ENCODE measurements at regions not wholly inside any gene's neighbourhood (a gene's known extent, or its start where the extent isn't known, plus 50 kb on each side); places are given as distances from the start of the nearest gene placed in this dataset.

DNA sequence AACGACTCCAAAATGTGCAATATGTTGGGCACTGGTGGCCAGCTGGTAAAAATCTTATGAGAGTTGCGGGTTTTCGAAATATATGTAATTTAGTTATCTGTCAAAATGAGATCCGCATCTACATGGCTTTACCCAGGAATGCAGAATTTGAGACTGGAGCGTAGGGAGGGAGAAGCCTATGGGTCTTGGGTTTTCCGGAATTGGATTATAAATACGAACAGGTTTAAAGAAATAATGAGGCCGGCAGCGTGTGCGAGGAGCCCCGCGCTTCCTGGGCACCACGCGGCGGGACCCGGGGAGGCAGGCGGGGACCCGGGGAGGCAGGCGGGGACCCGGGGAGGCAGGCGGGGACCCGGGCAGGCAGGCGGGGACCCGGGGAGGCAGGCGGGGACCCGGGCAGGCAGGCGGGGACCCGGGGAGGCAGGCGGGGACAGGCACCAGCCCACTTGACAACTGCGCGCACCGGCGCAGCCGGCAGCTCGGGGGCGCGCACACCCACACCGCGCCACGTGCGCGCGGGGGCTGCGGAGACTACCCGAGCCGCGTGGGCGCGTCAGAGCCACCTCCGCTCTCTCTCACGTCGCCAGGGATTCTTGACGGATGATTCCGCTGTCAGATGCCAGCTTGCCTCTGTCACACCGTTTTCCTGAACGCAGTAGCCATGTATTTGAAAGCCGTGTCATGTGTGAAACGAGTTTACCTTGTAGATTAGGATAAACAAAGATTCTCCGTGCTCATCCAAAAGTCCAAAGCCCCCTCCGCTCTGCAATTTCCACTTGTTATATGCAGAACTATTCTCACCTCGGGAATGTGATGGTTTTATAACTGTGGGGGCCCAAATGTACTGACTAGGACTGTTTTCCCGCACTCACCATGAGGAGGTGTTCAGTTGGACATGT is 54.3 kb upstream of the HNRNPU start (continued):
- TF ChIP-seq HNRNPL (IDR thresholded peaks at IDR 0.05; ENCODE audit: low read depth, low read length) (peak; percentile 67; the same call in 1 of the 2 replicates), FOXK2 (conservative IDR thresholded peaks at IDR 0.05 in 1 of 2, IDR thresholded peaks at IDR 0.05 in 1 of 2; ENCODE audit: low read depth in 2 of 2) (no peak), ZNF184 (CRISPR knock-in tag; IDR thresholded peaks at IDR 0.05) (no peak), ZNF384 (IDR thresholded peaks at IDR 0.05; ENCODE audit: low read depth, low read length) (no peak), MBD2 (IDR thresholded peaks at IDR 0.05; ENCODE audit: borderline replicate concordance, low read depth) (peak; percentile 8; the same call in 1 of the 2 replicates), KLF6 (CRISPR knock-in tag; IDR thresholded peaks at IDR 0.05; ENCODE audit: borderline replicate concordance) (no peak), KLF10 (CRISPR knock-in tag; IDR thresholded peaks at IDR 0.05) (no peak), SP1 (CRISPR knock-in tag; IDR thresholded peaks at IDR 0.05) (no peak), PHF8 (IDR thresholded peaks at IDR 0.05; ENCODE audit: borderline replicate concordance, low read length) (peak; percentile 46; the same call in 1 of the 2 replicates), ZC3H11A (IDR thresholded peaks at IDR 0.05; ENCODE audit: low read depth, low read length) (no peak), ZNF174 (CRISPR knock-in tag; IDR thresholded peaks at IDR 0.05) (no peak), KLF13 (tag; IDR thresholded peaks at IDR 0.05; ENCODE audit: borderline replicate concordance, low read depth) (peak; percentile 47; the same call in 1 of the 2 replicates), KLF16 (IDR thresholded peaks at IDR 0.05) (peak; percentile 50; the same call in 1 of the 2 replicates), SIRT6 (IDR thresholded peaks at IDR 0.05; ENCODE audit: low read depth, low read length) (no peak), NEUROD1 (IDR thresholded peaks at IDR 0.05; ENCODE audit: borderline replicate concordance, low read depth, low read length, partially characterized antibody) (peak; percentile 61), PTRF (tag; IDR thresholded peaks at IDR 0.05) (no peak)
- TF ChIP-seq, protein P1, sequence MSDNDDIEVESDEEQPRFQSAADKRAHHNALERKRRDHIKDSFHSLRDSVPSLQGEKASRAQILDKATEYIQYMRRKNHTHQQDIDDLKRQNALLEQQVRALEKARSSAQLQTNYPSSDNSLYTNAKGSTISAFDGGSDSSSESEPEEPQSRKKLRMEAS (CRISPR knock-in tag; IDR thresholded peaks at IDR 0.05): peak; percentile 100
- TF ChIP-seq, protein P2, sequence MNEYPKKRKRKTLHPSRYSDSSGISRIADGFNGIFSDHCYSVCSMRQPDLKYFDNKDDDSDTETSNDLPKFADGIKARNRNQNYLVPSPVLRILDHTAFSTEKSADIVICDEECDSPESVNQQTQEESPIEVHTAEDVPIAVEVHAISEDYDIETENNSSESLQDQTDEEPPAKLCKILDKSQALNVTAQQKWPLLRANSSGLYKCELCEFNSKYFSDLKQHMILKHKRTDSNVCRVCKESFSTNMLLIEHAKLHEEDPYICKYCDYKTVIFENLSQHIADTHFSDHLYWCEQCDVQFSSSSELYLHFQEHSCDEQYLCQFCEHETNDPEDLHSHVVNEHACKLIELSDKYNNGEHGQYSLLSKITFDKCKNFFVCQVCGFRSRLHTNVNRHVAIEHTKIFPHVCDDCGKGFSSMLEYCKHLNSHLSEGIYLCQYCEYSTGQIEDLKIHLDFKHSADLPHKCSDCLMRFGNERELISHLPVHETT (CRISPR knock-in tag; conservative IDR thresholded peaks at IDR 0.05 in 1 of 2, IDR thresholded peaks at IDR 0.05 in 1 of 2): peak in 1 of 2 experiments; percentile 52; a peak in 1 of 4 replicates
- TF ChIP-seq, protein P3, sequence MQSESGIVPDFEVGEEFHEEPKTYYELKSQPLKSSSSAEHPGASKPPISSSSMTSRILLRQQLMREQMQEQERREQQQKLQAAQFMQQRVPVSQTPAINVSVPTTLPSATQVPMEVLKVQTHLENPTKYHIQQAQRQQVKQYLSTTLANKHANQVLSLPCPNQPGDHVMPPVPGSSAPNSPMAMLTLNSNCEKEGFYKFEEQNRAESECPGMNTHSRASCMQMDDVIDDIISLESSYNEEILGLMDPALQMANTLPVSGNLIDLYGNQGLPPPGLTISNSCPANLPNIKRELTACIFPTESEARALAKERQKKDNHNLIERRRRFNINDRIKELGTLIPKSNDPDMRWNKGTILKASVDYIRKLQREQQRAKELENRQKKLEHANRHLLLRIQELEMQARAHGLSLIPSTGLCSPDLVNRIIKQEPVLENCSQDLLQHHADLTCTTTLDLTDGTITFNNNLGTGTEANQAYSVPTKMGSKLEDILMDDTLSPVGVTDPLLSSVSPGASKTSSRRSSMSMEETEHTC (IDR thresholded peaks at IDR 0.05): peak; percentile 33; the same call in 1 of the 2 replicates
- TF ChIP-seq, protein P4, sequence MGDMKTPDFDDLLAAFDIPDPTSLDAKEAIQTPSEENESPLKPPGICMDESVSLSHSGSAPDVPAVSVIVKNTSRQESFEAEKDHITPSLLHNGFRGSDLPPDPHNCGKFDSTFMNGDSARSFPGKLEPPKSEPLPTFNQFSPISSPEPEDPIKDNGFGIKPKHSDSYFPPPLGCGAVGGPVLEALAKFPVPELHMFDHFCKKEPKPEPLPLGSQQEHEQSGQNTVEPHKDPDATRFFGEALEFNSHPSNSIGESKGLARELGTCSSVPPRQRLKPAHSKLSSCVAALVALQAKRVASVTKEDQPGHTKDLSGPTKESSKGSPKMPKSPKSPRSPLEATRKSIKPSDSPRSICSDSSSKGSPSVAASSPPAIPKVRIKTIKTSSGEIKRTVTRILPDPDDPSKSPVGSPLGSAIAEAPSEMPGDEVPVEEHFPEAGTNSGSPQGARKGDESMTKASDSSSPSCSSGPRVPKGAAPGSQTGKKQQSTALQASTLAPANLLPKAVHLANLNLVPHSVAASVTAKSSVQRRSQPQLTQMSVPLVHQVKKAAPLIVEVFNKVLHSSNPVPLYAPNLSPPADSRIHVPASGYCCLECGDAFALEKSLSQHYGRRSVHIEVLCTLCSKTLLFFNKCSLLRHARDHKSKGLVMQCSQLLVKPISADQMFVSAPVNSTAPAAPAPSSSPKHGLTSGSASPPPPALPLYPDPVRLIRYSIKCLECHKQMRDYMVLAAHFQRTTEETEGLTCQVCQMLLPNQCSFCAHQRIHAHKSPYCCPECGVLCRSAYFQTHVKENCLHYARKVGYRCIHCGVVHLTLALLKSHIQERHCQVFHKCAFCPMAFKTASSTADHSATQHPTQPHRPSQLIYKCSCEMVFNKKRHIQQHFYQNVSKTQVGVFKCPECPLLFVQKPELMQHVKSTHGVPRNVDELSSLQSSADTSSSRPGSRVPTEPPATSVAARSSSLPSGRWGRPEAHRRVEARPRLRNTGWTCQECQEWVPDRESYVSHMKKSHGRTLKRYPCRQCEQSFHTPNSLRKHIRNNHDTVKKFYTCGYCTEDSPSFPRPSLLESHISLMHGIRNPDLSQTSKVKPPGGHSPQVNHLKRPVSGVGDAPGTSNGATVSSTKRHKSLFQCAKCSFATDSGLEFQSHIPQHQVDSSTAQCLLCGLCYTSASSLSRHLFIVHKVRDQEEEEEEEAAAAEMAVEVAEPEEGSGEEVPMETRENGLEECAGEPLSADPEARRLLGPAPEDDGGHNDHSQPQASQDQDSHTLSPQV (IDR thresholded peaks at IDR 0.05): peak; percentile 68

Data from K562 (cell line).